ENCODE measurements at regions not wholly inside any gene's neighbourhood (a gene's known extent, or its start where the extent isn't known, plus 50 kb on each side); places are given as distances from the start of the nearest gene placed in this dataset.

DNA sequence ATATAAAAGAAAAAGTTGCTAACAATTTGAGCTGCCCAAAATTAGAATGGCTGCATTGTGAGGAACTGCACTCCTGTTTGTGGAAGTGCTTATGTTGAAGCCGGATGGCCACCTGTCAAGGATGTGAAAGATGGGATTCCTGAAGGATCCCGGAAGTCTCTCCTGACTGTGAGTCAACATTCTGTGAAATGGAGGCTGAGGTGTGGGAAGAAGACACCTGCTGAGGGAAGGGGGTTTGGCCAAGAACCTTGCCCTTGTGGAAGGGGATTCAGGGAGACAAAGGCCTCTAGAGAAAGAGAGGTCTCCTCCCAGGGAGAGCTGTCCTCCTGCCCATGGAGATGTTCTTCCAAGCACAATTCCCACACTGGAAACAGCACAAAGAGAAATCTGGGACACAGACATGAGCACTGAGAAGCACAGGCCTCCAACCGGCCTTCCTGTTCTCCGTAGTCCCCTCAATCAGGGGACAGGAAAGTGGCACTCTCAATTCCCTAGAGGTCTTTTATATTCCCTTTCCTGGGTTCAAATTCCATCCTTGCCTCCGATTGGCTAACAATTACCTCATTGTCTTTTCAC, 70.5 kb downstream of the CD2 start:
- TF ChIP-seq, protein P1, sequence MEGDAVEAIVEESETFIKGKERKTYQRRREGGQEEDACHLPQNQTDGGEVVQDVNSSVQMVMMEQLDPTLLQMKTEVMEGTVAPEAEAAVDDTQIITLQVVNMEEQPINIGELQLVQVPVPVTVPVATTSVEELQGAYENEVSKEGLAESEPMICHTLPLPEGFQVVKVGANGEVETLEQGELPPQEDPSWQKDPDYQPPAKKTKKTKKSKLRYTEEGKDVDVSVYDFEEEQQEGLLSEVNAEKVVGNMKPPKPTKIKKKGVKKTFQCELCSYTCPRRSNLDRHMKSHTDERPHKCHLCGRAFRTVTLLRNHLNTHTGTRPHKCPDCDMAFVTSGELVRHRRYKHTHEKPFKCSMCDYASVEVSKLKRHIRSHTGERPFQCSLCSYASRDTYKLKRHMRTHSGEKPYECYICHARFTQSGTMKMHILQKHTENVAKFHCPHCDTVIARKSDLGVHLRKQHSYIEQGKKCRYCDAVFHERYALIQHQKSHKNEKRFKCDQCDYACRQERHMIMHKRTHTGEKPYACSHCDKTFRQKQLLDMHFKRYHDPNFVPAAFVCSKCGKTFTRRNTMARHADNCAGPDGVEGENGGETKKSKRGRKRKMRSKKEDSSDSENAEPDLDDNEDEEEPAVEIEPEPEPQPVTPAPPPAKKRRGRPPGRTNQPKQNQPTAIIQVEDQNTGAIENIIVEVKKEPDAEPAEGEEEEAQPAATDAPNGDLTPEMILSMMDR (IDR thresholded peaks at IDR 0.05): no peak
- TF ChIP-seq EP300 (IDR thresholded peaks at IDR 0.05): no peak
